Renal pelvis (tissue), 1 donor: ENCODE measurements at regions not wholly inside any gene's neighbourhood (a gene's known extent, or its start where the extent isn't known, plus 50 kb on each side); places are given as distances from the start of the nearest gene placed in this dataset.
"Not testable (repeated sequence)": the region's sequence is repeated elsewhere in the genome, so short reads cannot be mapped to it uniquely, and the experiment has no call there.

Source experiments
- DNase-seq: peaks from one replicate; pipeline ENCODE4 v3.0.0-alpha.2; 2013

DNA sequence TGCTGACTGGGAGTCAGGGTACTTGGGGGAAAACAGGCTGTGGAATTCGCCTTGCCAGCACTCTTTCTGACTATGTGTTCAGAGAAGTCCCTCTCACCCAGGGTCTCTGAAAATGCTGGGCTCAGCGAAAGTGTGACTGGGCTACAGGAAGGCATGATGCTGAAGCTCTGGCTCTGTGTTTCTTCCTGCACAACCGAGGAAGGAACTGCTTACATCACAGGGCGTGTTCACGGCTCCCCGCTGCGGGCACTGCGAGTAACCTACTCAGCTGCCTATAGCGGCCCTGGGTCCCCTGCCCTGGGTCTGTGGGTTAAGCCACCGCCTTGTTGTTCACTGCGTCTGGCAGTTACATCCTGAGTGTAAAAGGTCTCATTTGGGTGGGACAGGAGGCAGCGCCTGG lies 222.4 kb upstream of the IRX4 start:
- no peak for DNase-seq

DNA sequence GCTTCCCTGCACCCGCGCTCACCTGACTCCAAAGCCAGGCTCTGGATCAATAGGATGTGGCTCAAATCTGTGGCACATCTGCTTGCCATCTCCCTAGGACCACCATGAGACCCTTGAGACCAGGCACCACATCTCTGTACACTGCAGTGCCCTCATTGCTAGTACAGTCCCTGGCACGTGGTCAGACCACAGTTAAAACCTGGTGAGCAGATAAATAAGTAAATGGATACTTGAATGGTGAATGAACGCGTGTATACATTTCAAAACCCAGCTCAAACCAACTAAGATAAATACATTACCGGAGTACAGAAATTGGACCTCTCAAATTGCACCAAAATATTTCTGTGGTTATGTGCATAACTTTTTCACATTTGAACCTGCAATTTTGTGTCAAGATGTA lies 221.2 kb upstream of the IRX4 start:
- DNase-seq = no peak

DNA sequence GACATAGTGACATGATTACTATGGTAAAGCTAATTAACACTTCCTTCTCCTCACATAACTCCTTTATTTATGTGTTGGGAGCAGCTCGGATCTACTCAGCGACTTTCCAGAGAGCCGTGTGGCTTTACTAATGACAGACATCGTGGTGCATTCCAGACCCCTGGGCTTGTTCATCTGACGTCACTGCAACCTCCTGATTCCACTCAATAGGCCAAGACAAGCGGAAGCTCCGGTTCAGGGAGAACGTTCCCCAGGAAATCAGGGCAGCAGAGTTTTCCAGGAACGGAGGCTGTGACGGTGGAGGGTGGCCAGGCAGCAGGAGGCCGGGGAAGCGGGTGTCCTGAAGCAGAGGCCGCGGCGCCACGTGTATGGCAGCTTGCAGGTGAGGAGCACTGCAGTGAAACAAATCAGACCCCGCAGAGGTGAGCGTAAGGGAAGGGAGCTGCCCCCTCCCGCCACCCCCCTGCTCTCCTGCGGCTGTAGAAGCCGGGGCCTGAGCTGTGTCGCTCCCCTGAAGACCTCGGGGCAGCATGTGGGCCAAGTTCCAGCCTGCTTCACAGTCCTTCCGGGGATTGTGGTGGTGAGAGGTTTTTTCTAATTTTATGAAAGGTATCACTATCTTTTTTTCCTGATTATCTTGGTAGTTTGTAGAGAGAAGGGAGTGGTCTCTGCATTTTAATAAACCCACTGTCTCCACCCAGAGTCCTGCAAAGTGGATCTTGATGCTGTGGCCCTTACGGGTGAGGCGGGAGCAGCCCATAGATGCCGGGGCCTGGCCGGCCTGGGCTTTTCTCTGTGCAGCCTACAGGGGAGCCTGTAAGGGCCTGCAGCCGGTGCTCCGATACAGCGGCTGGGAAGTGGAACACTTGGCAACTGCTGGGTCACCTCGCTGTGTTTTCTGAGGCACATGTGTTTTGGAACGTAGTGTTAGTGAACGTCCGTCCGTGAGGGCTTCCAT lies 220.4 kb upstream of the IRX4 start:
- no peak for DNase-seq

DNA sequence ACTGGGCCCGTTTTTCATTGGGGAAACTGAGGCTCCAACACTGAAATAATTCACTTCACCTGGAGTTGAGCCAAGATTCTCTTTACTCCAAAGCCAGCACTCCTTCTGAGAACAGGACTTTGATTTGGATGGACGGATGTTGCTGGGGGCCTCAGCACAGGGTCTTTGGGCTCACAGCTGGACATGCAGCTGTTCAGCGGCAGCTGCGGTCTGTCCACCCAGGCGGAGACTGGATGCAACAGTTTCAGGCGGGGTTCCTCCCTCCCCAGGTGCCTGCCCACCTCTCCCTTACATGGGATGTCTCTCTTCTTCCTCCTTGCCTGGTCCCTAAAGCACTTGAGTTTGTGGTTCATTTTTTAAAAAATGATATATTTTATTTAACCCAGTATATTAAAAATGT lies 219.0 kb upstream of the IRX4 start:
- no peak for DNase-seq

DNA sequence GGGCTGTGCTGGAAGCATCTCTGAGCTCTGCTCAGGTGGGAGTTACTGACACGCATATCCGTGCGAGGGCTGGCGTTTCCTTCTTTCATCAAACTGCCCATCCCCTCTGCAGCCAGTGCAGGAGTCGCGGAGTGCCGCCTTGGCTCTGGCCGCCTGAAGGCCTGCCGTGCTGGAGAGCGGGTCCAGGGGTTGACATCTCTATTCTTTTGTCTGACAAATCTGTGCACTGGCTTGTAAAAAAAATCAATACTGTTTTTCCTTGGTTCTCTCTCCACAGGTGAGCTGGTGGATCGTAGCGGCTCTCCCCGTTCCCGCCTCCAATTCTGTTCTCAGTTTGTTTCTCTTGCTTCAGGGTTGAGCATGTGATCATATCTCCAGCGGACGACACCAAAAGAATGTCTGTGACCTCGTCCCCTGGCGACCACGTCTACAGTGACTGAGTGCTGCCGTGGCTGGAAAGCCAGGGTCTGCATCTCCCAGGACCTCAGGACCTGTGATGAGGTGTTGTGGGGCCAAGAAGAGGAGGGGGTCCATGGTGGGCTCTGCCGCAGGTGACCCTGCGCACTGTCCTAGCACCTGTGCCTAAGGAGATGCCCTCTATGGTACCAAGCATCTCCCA lies 214.3 kb upstream of the IRX4 start:
- no peak for DNase-seq

DNA sequence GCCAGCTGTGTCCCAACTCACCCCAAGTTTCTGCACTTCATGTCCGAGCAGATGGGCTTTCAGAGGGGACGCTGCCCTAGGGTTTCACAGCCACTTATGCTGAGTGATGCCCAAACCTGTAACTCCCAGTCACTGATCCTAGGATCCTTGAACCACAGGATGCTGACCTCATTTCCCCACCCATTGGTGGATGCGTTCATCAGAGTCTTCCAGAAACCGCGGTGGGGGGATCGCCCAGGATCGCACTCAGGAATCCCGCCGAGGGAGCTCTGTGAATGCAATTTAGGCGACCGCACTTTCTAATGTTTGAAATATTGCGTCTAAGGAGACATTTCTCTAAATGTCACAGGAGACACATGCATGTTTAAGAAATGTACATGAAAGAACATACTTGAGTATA lies 212.3 kb upstream of the IRX4 start:
- no peak for DNase-seq

DNA sequence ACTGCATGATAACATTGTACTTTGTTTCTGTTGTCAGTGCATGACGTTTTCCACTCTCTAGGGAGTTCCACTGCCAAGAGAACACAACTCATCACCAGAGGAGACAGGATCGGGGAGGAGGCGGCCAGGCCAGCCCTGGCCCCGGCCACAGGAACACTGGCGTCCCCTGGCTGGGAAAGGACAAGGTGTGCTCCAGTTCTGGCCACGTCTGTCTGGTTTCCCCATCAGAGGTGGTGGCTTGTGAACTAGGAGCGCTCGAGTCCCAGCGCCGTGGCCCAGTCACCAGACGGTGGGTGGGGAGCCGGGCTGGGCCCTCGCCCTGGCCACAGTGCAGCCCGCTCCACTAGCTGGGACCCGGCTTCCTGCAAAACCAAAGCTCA lies 211.9 kb upstream of the IRX4 start:
- DNase-seq = no peak

DNA sequence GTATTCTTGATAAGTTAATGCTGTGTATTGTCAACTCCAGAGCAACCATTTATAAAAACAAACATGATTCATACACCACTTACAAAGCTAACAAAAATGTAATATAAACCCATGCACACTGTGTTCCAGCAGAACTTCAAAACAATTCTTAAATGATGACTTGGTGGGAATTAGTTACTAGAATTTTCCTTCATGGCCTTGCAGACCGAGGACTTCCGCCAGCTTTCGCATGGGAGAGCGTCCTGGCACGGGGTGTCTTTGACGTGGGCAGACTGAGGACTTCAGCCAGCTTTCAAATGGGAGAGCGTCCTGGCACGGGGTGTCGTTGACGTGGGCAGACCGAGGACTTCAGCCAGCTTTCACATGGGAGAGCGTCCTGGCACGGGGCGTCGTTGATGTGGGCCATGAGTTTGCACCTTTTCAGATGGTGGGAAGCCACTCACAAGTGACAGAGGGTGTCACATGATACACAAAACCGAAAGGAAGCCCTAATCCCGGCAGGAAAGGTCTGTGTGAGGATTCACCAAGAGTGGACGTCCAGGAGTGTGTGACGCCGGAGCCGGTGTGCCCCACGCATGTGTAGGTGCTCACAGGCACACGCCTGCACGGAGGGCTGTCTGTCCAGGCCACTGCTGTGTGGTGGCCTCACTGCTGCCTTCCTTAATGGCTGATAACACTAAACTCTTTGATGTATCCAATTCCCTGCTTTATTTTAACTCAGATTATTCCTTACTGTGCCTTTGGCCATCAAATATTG lies 211.3 kb upstream of the IRX4 start:
- DNase-seq = no peak

DNA sequence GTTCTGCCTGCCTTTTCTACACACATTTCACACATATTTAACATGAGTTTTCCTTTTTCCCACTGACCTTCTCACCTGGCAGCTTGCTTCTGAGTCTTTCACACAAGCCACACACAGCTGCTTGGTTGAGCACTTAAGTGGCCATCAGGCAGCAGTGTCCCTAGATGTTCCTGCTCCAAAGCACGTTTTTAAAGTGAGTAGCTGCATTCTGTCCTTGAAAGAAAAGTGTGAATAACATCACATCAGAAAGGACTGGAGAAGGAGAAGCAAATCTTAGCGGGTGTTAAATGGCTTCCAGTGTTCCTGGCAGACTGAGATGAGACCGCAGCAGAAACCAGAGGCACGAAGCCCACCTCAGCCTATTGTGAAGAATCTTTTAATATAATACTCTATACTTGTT lies 209.2 kb upstream of the IRX4 start:
- DNase-seq = no peak

DNA sequence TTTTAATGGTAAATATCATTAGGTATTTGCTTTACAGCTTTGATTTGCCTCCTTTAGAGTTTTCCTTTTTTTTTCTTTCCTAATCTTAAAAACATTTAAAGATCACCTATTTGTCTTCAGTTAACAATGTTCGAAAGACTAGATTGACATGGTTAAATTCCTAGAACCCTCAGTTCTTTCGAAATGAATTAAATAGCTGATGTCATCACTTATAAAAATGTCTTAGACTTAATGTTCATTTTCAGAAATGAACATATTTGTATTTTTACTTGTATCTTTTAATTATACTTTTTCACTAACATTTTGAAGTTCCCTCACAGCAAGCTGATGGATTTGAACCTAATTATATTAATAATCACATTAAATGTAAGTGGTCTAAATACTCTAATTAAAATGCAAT lies 205.3 kb upstream of the IRX4 start:
- DNase-seq = no peak

DNA sequence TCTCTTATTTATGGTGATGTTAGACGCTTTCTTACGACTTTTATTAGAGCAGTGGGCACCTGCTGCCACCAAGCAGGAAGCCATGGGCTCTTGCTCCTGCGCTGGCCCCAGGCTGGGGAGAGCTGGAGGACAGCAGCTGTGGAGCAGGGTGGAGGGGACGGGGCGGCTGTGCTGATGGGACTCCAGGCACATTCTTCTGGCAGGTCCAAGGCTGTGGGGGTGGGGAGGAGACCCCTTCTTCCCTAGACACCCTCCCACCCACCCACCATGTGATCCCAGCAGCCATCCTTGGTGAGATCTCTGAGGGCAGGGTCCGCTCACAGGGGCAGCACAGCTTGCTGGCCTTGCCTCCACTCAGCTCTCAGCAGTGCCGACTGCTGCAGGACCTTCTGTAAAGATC lies 192.6 kb upstream of the IRX4 start:
- no peak for DNase-seq

DNA sequence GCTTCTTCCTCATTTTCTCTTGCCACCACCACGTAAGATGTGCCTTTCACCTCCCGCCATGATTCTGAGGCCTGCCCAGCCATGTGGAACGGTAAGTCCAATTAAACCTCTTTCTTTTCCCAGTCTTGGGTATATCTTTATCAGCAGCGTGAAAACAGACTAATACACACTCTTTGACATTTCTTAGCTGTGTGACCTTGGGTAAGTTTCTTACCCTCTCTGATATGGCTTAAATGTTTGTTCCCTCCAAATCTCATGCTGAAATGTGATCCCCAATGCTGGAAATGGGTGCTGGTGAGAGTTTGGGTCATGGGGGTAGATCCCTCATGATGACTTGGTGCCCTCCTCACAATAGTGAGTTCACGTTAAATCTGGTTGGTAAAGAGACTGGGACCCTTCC lies 188.8 kb upstream of the IRX4 start:
- no peak for DNase-seq

DNA sequence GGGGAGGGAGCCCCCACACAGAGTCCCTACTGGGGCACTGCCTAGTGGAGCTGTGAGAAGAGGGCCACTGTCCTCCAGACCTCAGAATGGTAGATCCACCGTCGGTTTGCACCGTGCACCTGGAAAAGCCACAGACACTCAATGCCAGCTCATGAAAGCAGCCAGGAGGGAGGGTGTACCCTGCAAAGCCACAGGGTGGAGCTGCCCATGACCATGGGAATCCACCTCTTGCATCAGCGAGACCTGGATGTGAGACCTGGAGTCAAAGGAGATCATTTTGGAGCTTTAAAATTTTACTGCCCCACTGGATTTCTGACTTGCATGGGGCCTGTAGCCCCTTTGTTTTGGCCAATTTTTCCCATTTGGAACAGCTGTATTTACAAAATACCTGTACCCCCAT lies 188.1 kb upstream of the IRX4 start:
- DNase-seq = not testable (repeated sequence)

DNA sequence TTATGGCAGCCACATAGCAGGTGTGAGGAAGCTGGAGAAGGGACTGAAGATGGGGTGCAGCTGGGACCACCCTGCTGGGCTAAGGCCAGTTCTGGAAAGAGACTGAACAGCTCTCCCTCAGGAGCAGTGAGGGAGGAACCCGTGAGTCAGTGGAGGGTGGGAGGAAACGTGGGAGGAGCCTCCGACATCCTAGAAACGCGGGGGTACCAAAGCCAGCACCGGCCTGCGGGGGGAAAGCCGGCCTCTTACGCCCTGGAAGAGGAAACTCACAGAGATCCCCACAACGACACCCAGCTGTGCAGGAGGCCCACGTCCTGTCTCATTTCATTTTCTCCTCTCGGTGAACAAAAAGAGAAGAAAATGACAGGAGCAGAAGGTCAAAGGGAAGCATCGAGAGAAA lies 185.8 kb upstream of the IRX4 start:
- no peak for DNase-seq

DNA sequence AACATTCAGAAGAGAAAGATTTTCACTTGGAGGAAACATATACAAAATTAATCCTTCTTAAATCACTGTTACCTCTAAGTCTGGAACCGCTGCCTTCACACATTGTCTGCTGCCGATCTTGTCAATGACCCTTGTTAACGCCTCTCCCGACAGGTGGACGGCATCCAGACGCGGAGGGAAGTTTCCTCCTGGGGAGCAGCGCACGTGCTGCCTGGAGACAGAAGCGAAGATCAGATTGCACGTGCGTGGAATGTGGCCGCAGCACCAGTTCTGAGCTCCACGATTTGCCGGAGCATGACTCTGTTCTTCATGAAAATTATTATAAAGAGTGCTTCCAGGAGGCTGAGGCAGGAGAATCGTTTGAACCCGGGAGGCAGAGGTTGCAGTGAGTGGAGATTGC lies 183.6 kb upstream of the IRX4 start:
- DNase-seq = no peak

DNA sequence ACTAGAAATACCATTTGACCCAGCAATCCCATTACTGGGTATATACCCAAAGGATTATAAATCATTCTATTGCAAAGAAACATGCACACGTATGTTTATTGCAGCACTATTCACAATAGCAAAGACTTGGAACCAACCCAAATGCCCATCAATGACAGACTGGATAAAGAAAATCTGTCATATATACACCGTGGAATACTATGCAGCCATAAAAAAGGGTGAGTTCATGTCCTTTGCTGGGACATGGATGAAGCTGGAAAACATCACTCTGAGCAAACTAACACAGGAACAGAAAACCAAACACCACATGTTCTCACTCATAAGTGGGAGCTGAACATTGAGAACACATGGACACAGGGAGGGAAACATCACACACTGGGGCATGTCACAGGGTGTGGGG lies 180.7 kb upstream of the IRX4 start:
- not testable (repeated sequence) for DNase-seq

DNA sequence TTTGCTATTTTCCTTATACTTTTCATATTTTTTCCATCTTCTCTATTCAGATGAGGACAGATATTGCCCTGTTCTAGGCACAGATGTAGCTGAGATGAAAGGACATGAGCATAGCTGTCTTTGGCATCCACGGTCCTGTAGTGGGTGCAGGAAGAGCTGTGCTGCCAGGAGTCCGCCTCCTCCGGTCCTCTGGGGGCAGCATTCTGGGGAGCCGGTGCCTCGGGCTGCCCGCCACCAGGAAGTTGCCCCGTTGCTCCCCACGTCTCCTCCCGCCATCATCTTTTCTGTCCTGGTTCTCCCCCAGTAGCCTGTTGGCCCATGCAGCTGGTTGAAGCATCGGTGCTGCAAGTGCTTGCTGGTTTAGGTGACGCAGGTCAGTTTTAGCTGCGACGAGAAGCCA lies 170.0 kb upstream of the IRX4 start:
- no peak for DNase-seq

DNA sequence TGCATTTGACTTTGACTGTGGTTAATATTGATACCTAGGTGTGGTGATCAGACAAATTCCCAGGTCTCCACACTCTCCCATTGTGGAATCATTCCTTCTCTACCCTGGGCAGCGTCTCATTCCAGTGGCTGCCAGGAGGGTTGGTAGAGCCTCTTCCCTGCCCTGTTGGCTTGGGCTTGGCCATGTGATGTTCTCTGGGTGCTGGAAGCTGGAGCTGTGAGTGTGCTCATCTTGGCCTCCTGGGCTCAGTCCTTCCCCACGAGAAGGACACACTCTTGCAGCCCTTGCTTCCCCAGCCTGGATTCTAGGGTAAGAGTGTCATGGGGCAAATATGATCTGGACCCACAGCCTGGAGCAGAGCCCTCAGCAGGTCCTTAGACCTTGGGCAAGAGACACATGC lies 167.2 kb upstream of the IRX4 start:
- no peak for DNase-seq

DNA sequence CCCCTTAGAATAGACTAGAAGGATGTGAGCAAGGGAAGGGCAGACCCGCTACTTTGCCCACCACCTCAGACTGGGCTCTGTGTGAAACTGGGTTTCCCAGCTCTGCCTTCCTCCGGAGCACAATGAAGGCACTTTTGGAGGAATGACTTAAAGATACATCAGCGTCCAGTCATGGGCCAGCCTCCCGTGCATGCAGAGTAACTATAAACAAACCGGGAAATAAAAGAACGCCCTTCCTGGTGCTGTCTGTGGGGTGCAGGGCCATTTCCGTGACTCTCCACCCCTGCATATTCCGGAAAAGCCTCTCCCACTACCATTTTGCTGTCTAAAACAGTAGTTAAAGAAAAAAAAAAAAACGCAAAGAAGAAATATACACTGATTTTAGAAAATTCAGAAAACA lies 165.9 kb upstream of the IRX4 start:
- no peak for DNase-seq

DNA sequence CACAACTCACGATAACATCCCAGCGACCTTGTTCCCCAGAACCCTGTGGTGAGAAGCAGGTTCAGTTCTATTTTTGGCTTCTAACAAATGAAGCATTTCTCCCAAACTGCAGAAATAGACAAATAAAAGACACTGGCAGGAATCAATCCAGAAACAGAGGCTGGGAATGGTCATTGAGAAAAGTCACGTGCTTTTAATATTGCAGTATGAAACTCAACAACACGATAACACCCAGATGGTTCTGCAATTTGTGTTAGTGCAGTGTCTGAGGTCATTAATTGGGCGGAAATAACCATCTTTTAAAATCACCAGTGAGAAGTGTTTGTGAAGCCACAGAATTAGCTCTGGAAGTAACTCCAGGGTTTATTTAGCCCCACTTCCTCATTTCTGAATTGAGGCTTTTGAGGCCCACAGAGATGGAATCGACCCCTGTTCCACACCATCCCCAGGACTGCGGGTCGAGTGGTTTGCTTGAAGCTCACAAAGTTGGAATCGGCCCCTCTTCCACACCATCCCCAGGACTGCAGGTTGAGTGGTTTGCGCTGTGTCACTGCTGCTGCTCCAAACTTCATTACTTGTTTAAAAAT lies 164.7 kb upstream of the IRX4 start:
- no peak for DNase-seq

DNA sequence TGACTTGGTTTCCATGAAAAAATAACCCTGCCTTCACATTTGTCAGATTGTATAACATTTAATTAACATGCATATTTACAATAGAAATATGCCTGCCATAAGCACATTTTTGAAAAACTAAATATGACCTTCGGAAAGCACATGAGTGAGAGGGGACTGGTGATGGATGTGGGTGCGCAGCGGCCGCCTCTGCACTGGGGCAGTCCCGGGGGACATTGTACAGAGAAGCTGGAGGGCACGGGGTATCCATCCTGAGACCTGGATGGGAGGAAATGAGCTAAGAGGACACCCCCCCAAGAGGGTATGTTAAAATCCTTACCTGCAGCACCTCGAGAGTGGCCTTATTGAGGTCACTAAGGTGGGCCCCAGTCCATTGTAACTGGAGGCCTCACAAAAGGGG lies 161.3 kb upstream of the IRX4 start:
- no peak for DNase-seq

DNA sequence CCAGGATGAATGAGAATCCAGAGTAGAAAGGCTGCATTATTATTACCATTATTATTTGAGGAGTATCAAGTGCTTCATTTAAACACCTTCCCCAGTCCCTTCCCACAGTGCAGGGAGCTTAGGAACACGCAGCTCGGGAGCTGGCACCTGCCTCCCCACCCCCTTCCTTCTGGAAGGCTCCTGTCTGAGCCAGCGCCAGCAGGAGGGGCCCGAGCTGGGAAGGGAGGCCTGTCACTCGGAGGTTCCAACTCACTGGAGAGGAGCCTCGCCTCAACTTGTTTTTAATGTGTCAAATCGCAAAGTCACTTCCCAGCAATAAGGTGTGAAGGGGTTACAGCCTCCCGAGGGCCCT lies 156.4 kb upstream of the IRX4 start:
- peak; percentile 15 for DNase-seq
